ENCODE measurements at regions not wholly inside any gene's neighbourhood (a gene's known extent, or its start where the extent isn't known, plus 50 kb on each side); places are given as distances from the start of the nearest gene placed in this dataset.

- no peak for DNase-seq (ENCODE audit: low spot score)
Measured at GRCh38 chr18:22113144-22113844, 56.1 kb upstream of the GATA6 start.

- DNase-seq (ENCODE audit: low spot score), result no peak
Measured at GRCh38 chr18:22114526-22115321, 54.7 kb upstream of the GATA6 start.

GRCh38 chr18:22115573-22115972, 53.8 kb upstream of the GATA6 start:
- DNase-seq (ENCODE audit: low spot score), result peak; percentile 61

Data from umbilical cord (tissue), 1 donor.